ENCODE measurements at regions not wholly inside any gene's neighbourhood (a gene's known extent, or its start where the extent isn't known, plus 50 kb on each side); places are given as distances from the start of the nearest gene placed in this dataset.

GRCh38 chr2:180364719-180365118 is 357.6 kb upstream of the CWC22 start:
- Mint-ChIP-seq H3K4me1 (ENCODE audit: low read depth) (peaks cover 10% of the 10 kb centered on the region), H3K27ac (no peak overlapping the region), H3K4me3 (ENCODE audit: low read depth) (no peak overlapping the region), H3K9me3 (ENCODE audit: low read depth) (no peaks in the 10 kb centered on the region), H3K36me3 (ENCODE audit: insufficient read depth) (no peaks in the 10 kb centered on the region), H3K27me3 (no peaks in the 10 kb centered on the region)
- TF ChIP-seq CTCF (IDR thresholded peaks at IDR 0.05; ENCODE audit: unreplicated experiment) = no peak
- DNase-seq (ENCODE audit: low spot score, unreplicated experiment) = no peak

GRCh38 chr2:180360283-180360618 is 353.2 kb upstream of the CWC22 start:
- TF ChIP-seq CTCF (IDR thresholded peaks at IDR 0.05; ENCODE audit: unreplicated experiment) = no peak
- Mint-ChIP-seq H3K27ac (no peak overlapping the region), H3K27me3 (no peaks in the 10 kb centered on the region), H3K9me3 (ENCODE audit: low read depth) (peaks cover 11% of the 10 kb centered on the region), H3K4me3 (ENCODE audit: low read depth) (no peak overlapping the region), H3K36me3 (ENCODE audit: insufficient read depth) (no peaks in the 10 kb centered on the region), H3K4me1 (ENCODE audit: low read depth) (peaks cover 10% of the 10 kb centered on the region)
- no peak for DNase-seq (ENCODE audit: low spot score, unreplicated experiment)

GRCh38 chr2:180359522-180360282 is 352.6 kb upstream of the CWC22 start:
- no peak for TF ChIP-seq CTCF (IDR thresholded peaks at IDR 0.05; ENCODE audit: unreplicated experiment)
- H3K27me3 Mint-ChIP-seq = no peaks in the 10 kb centered on the region
- H3K9me3 Mint-ChIP-seq (ENCODE audit: low read depth) = peaks cover 11% of the 10 kb centered on the region
- H3K27ac Mint-ChIP-seq = no peak overlapping the region
- DNase-seq (ENCODE audit: low spot score, unreplicated experiment) = no peak
- H3K4me1 Mint-ChIP-seq (ENCODE audit: low read depth) = peaks cover 8% of the 10 kb centered on the region
- no peaks in the 10 kb centered on the region for H3K36me3 Mint-ChIP-seq (ENCODE audit: insufficient read depth)
- H3K4me3 Mint-ChIP-seq (ENCODE audit: low read depth) = no peak overlapping the region

- peaks cover 13% of the 10 kb centered on the region for H3K4me1 Mint-ChIP-seq (ENCODE audit: low read depth)
Observed at GRCh38 chr2:180358458-180358857, 351.4 kb upstream of the CWC22 start.

GRCh38 chr2:180356676-180357075 is 349.6 kb upstream of the CWC22 start:
- no peak for DNase-seq (ENCODE audit: low spot score, unreplicated experiment)
- no peaks in the 10 kb centered on the region for H3K27me3 Mint-ChIP-seq
- no peak for TF ChIP-seq CTCF (IDR thresholded peaks at IDR 0.05; ENCODE audit: unreplicated experiment)
- H3K27ac Mint-ChIP-seq = no peak overlapping the region
- no peak overlapping the region for H3K4me3 Mint-ChIP-seq (ENCODE audit: low read depth)
- H3K4me1 Mint-ChIP-seq (ENCODE audit: low read depth) = peaks cover 21% of the 10 kb centered on the region
- no peaks in the 10 kb centered on the region for H3K36me3 Mint-ChIP-seq (ENCODE audit: insufficient read depth)
- H3K9me3 Mint-ChIP-seq (ENCODE audit: low read depth) = peaks cover 11% of the 10 kb centered on the region

More at GRCh38 chr2:180358458-180358857, 351.4 kb upstream of the CWC22 start:
- no peak for DNase-seq (ENCODE audit: low spot score, unreplicated experiment)
- no peaks in the 10 kb centered on the region for H3K36me3 Mint-ChIP-seq (ENCODE audit: insufficient read depth)
- H3K4me3 Mint-ChIP-seq (ENCODE audit: low read depth) = no peak overlapping the region
- H3K27ac Mint-ChIP-seq = no peak overlapping the region
- H3K9me3 Mint-ChIP-seq (ENCODE audit: low read depth) = peaks cover 11% of the 10 kb centered on the region
- TF ChIP-seq CTCF (IDR thresholded peaks at IDR 0.05; ENCODE audit: unreplicated experiment) = no peak
- no peaks in the 10 kb centered on the region for H3K27me3 Mint-ChIP-seq

Measured in progenitor cell of endocrine pancreas (in vitro differentiated cells).